ENCODE measurements at regions not wholly inside any gene's neighbourhood (a gene's known extent, or its start where the extent isn't known, plus 50 kb on each side); places are given as distances from the start of the nearest gene placed in this dataset.

- no peak for DNase-seq
- H3F3A ChIP-seq (ENCODE audit: insufficient read depth, low read length): no peaks in the 10 kb centered on the region
- H2AFZ ChIP-seq (ENCODE audit: low read length): no peak overlapping the region
- H3K9ac ChIP-seq (ENCODE audit: low read length): no peak overlapping the region
- H4K20me1 ChIP-seq (ENCODE audit: insufficient read depth, low read length): no peaks in the 10 kb centered on the region
- H3K9me3 ChIP-seq (replicated peaks; ENCODE audit: insufficient read depth, low read length): no peaks in the 10 kb centered on the region
- H3K27me3 ChIP-seq (replicated peaks; ENCODE audit: insufficient read depth, low read length): no peaks in the 10 kb centered on the region
- no peaks in the 10 kb centered on the region for H3K4me1 ChIP-seq (ENCODE audit: low read length)
- TF ChIP-seq CTCF (IDR thresholded peaks at IDR 0.05; ENCODE audit: low read length) (no peak), EZH2phosphoT487 (IDR thresholded peaks at IDR 0.05; ENCODE audit: low read length) (no peak), EZH2 (optimal IDR thresholded peaks at IDR 0.05; ENCODE audit: low read depth, low read length) (no peak)
- H3K36me3 ChIP-seq (replicated peaks; ENCODE audit: insufficient read depth, low read length): no peaks in the 10 kb centered on the region
- no peak overlapping the region for H3K4me3 ChIP-seq (ENCODE audit: low read length)
- H3K79me2 ChIP-seq (ENCODE audit: low read length): no peaks in the 10 kb centered on the region
- H3K9me2 ChIP-seq (replicated peaks; ENCODE audit: insufficient read depth, low read length): no peaks in the 10 kb centered on the region
- H3K27ac ChIP-seq (ENCODE audit: low read length): no peak overlapping the region
- no peak overlapping the region for H3K4me2 ChIP-seq (ENCODE audit: low read depth, low read length)
Observed at GRCh38 chr6:1504465-1504864, 105.2 kb upstream of the FOXC1 start.

- Histone ChIP-seq H3F3A (ENCODE audit: insufficient read depth, low read length) (no peaks in the 10 kb centered on the region), H3K27me3 (replicated peaks; ENCODE audit: insufficient read depth, low read length) (no peaks in the 10 kb centered on the region), H3K4me2 (ENCODE audit: low read depth, low read length) (no peak overlapping the region), H3K4me3 (ENCODE audit: low read length) (no peak overlapping the region), H3K9me2 (replicated peaks; ENCODE audit: insufficient read depth, low read length) (no peaks in the 10 kb centered on the region), H3K36me3 (replicated peaks; ENCODE audit: insufficient read depth, low read length) (no peaks in the 10 kb centered on the region), H3K79me2 (ENCODE audit: low read length) (no peaks in the 10 kb centered on the region), H3K9ac (ENCODE audit: low read length) (no peak overlapping the region), H3K27ac (ENCODE audit: low read length) (no peak overlapping the region), H3K4me1 (ENCODE audit: low read length) (no peaks in the 10 kb centered on the region), H2AFZ (ENCODE audit: low read length) (no peak overlapping the region), H4K20me1 (ENCODE audit: insufficient read depth, low read length) (no peaks in the 10 kb centered on the region), H3K9me3 (replicated peaks; ENCODE audit: insufficient read depth, low read length) (no peaks in the 10 kb centered on the region)
- DNase-seq: no peak
- TF ChIP-seq EZH2 (optimal IDR thresholded peaks at IDR 0.05; ENCODE audit: low read depth, low read length): no peak
- TF ChIP-seq EZH2phosphoT487 (IDR thresholded peaks at IDR 0.05; ENCODE audit: low read length): no peak
- no peak for TF ChIP-seq CTCF (IDR thresholded peaks at IDR 0.05; ENCODE audit: low read length)
Observed at GRCh38 chr6:1507251-1507650, 102.5 kb upstream of the FOXC1 start.

- H3K9me2 ChIP-seq (replicated peaks; ENCODE audit: insufficient read depth, low read length): no peaks in the 10 kb centered on the region
- no peaks in the 10 kb centered on the region for H3K27me3 ChIP-seq (replicated peaks; ENCODE audit: insufficient read depth, low read length)
- H3K4me1 ChIP-seq (ENCODE audit: low read length): no peaks in the 10 kb centered on the region
- no peak overlapping the region for H2AFZ ChIP-seq (ENCODE audit: low read length)
- H3K36me3 ChIP-seq (replicated peaks; ENCODE audit: insufficient read depth, low read length): no peaks in the 10 kb centered on the region
- H3F3A ChIP-seq (ENCODE audit: insufficient read depth, low read length): no peaks in the 10 kb centered on the region
- DNase-seq: no peak
- H3K79me2 ChIP-seq (ENCODE audit: low read length): no peaks in the 10 kb centered on the region
- no peak overlapping the region for H3K4me2 ChIP-seq (ENCODE audit: low read depth, low read length)
- no peak overlapping the region for H3K4me3 ChIP-seq (ENCODE audit: low read length)
- H3K9ac ChIP-seq (ENCODE audit: low read length): no peak overlapping the region
- no peak overlapping the region for H3K27ac ChIP-seq (ENCODE audit: low read length)
- no peaks in the 10 kb centered on the region for H3K9me3 ChIP-seq (replicated peaks; ENCODE audit: insufficient read depth, low read length)
- TF ChIP-seq CTCF (IDR thresholded peaks at IDR 0.05; ENCODE audit: low read length) (no peak), EZH2phosphoT487 (IDR thresholded peaks at IDR 0.05; ENCODE audit: low read length) (no peak), EZH2 (optimal IDR thresholded peaks at IDR 0.05; ENCODE audit: low read depth, low read length) (no peak)
- no peaks in the 10 kb centered on the region for H4K20me1 ChIP-seq (ENCODE audit: insufficient read depth, low read length)
Observed at GRCh38 chr6:1509241-1509640, 100.5 kb upstream of the FOXC1 start.
